Ectodermal cell (in vitro differentiated cells): ENCODE measurements at regions not wholly inside any gene's neighbourhood (a gene's known extent, or its start where the extent isn't known, plus 50 kb on each side); places are given as distances from the start of the nearest gene placed in this dataset.

Experiments
- H3K27ac ChIP-seq: 2 replicates; pipeline ENCODE4 v1.7.0; 2013; ENCODE audit warnings: mild to moderate bottlenecking, low read depth, low read length; ENCODE audit not compliant: insufficient read depth, poor library complexity, severe bottlenecking
- H3K27me3 ChIP-seq: 2 replicates; pipeline ENCODE4 v1.7.0; 2013; ENCODE audit warnings: mild to moderate bottlenecking, low read length; ENCODE audit not compliant: insufficient read depth, control insufficient read depth, poor library complexity, severe bottlenecking
- H3K36me3 ChIP-seq: one replicate; pipeline ENCODE4 v1.7.0; 2013; ENCODE audit warnings: low read length; ENCODE audit not compliant: control insufficient read depth, insufficient read depth
- H3K4me1 ChIP-seq: one replicate; pipeline ENCODE4 v1.7.0; 2013; ENCODE audit warnings: low read length; ENCODE audit not compliant: control insufficient read depth, insufficient read depth
- H3K4me3 ChIP-seq: 2 replicates; pipeline ENCODE4 v1.7.0; 2013; ENCODE audit warnings: low read depth, low read length, control low read depth; ENCODE audit not compliant: insufficient read depth
- H3K9me3 ChIP-seq: 2 replicates; pipeline ENCODE4 v1.7.0; 2013; ENCODE audit warnings: mild to moderate bottlenecking, low read length, moderate library complexity; ENCODE audit not compliant: control insufficient read depth
- WGBS, 2 experiments: methylation state at CpG; one replicate each; pipeline ENCODE4 v1.1.7; 2013; ENCODE audit warnings: missing lambda C conversion rate in 2 of 2; 5-methylcytosine and 5-hydroxymethylcytosine counted together

DNA sequence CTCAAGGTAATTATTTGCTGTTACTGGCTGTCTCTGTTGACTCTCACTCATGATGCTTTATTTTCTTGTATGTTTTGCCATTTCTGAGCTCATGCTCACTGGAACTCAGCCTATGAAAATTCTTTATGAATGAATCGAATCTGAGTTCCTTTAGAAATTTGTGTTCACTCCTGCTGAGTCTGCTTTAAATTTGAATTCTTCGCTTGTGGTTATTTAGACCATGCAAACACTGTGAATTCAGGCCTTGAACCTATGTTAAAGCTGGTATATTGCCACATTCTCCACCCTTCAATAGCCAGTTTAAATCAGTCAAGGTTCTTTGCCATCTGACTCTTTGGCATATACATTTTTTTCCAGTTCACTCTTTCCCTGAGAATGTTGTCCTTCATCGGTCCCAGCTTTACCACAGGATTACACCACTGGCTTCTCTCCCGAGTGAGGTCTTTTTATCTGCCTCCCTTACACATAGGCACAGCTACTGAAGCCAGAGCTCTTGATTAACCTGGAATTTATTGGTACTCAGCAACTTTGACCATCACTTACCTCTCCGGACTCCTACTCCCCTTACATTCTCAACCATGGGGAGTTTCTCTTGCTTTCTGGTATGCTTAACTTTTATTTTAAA lies 400.6 kb downstream of the VPS13C start:
- WGBS, 2 experiments: 84 to 85% methylated on average over 5 of the region's 5 CpGs
- Histone ChIP-seq H3K9me3 (no peaks in the 10 kb centered on the region), H3K36me3 (no peaks in the 10 kb centered on the region), H3K4me3 (no peak overlapping the region), H3K4me1 (peaks cover 4% of the 10 kb centered on the region), H3K27me3 (no peaks in the 10 kb centered on the region), H3K27ac (no peak overlapping the region)

DNA sequence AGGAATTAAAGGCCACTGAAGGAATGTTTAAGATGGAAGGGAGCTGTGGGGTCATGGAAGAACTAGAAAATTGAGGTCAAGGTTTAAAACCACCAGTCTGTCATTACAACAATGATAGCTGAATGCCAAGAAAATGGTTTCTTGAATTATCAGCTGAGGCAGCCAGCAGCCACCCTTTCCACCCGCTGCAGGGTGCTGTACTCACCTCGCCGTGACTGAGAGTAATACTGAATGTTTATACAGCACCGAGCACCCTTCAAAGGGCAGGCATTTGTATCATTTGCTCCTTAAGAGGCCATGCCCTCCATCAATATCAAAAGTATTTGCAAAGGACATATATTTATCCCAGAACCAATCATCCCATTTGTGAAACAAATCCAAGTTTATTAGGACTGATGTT lies 402.8 kb downstream of the VPS13C start:
- Histone ChIP-seq H3K4me1 (peaks cover 9% of the 10 kb centered on the region), H3K9me3 (no peaks in the 10 kb centered on the region), H3K27ac (no peak overlapping the region), H3K36me3 (no peaks in the 10 kb centered on the region), H3K4me3 (no peak overlapping the region), H3K27me3 (no peaks in the 10 kb centered on the region)
- 93 to 94% methylated on average over 4 of the region's 4 CpGs for WGBS, 2 experiments

DNA sequence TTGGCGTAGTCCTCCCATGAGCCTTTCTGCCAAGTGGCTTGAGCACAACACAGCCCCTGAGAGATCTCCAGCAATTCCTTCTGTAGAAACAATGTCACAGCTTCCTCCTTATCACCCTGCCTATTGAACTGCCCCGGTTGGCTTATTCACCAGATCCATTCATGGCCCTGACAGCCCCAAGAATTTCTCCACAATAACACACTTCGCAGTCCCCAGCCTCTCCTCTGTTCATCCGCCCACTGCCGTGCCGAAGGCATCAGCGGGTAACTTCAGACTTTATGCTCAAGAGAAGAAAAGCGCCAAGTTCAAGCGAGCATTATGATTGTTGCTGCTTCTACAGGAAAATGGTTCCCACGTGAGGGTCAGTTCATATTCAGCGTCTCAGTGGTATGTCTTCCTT lies 403.9 kb downstream of the VPS13C start:
- H3K4me3 ChIP-seq: no peak overlapping the region
- H3K27me3 ChIP-seq: no peaks in the 10 kb centered on the region
- WGBS, 2 experiments: 75 to 77% methylated on average over 11 of the region's 11 CpGs
- peaks cover 9% of the 10 kb centered on the region for H3K4me1 ChIP-seq
- no peaks in the 10 kb centered on the region for H3K9me3 ChIP-seq
- no peak overlapping the region for H3K27ac ChIP-seq
- no peaks in the 10 kb centered on the region for H3K36me3 ChIP-seq

DNA sequence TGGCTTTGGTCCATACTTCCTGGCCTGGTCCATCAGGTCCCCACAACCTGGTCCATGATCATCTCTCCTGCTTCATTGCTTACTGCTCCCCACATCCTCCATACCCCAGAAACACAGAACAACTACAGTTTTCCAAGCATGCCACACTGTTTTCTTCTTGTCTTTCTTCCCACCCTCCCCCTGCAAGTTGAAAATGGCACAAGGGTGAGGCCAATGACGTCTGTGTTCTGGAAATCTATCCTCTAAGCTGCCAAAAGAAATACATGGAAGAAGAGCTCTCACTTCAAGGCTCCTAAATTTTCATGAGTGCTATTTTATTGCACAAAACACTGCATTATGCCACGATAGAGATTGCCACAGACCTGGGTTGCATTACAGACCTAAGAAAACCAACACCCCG lies 404.4 kb downstream of the VPS13C start:
- Histone ChIP-seq H3K4me1 (peaks cover 9% of the 10 kb centered on the region), H3K4me3 (no peak overlapping the region), H3K27ac (no peak overlapping the region), H3K36me3 (no peaks in the 10 kb centered on the region), H3K27me3 (no peaks in the 10 kb centered on the region), H3K9me3 (no peaks in the 10 kb centered on the region)
- WGBS, 2 experiments: 87 to 92% methylated on average over 3 of the region's 3 CpGs

DNA sequence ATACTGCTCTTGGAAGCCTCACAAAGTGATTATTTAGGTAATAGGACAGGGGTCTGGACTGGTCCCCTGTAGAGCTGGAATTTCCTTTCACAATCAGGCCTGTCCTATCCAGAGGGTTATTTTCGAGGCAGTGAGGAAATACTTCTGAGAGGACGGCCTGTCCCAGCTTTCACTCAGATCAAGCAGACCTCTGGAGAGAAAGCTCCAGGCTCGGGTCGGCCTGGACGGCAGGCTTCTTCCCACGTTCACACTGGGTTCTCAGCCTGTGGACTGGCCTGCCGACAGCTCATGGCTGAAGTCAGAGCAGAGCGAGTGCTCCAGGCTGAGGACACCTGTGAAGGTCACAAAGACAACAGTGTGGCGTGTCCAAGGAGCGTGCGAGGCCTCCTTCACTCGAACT lies 405.3 kb downstream of the VPS13C start:
- Histone ChIP-seq H3K9me3 (no peaks in the 10 kb centered on the region), H3K27me3 (no peaks in the 10 kb centered on the region), H3K27ac (no peak overlapping the region), H3K4me1 (peaks cover 9% of the 10 kb centered on the region), H3K36me3 (no peaks in the 10 kb centered on the region), H3K4me3 (no peak overlapping the region)
- 85% methylated on average over 12 of the region's 12 CpGs for WGBS, 2 experiments

DNA sequence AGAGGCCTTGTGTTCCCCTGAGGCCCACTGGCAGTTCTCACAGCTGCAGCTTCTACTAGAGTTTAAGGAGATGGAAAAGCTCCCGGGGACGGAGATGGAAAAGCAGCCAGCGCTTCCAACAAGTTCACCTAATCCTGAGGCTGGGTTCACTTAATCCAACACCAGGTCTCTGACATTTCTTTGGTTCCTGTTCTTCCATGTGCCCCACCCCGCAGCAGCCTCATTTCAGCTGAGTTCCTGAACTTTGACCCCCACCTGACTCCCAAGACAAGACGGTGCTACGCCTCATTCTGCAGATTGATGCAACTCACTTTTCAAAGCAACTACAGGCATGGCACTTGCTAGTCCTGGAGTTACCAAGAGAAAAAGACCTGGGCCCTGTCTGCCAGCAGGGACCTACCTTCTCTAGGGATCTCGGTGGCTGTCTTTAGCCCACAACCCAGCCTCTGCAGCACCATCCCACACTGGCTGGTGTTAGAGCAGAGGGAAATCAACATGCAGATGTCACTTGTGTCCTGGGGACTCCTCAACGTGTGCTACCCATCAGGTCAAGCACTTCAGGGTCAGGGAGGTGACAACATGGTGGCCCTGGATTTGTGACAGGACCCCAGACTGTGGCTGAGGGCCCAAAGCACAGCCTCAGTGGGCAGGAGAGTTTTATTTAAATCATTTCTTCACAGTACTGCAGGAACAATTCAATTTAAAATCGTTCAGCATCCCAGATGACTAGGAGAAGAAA lies 406.1 kb downstream of the VPS13C start:
- 87 to 89% methylated on average over 9 of the region's 9 CpGs for WGBS, 2 experiments
- H3K36me3 ChIP-seq: no peaks in the 10 kb centered on the region
- H3K9me3 ChIP-seq: no peaks in the 10 kb centered on the region
- H3K27ac ChIP-seq: no peak overlapping the region
- peaks cover 9% of the 10 kb centered on the region for H3K4me1 ChIP-seq
- H3K4me3 ChIP-seq: no peak overlapping the region
- H3K27me3 ChIP-seq: no peaks in the 10 kb centered on the region

DNA sequence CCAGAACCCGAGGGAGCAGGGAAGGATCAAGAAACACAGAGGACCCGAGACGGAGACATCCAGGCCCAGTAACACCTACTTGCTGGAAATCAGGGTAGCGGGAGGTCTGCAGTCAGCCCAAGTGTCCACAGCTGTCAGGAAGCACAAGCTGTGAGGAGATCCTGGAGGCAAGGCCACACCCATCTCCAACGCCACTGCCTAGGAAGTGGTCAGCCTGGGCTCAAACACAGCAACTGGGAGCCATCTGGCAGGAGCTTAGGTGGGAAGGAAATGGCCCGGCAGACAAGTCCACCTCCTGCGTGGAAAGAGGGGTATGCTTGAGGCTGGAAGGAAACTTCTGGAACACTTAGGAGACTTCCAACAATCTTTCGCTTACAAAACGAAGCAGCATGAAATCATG lies 407.1 kb downstream of the VPS13C start:
- WGBS, 2 experiments: 89 to 90% methylated on average over 9 of the region's 9 CpGs
- H3K27me3 ChIP-seq: no peaks in the 10 kb centered on the region
- H3K4me3 ChIP-seq: no peak overlapping the region
- no peak overlapping the region for H3K27ac ChIP-seq
- peaks cover 9% of the 10 kb centered on the region for H3K4me1 ChIP-seq
- H3K9me3 ChIP-seq: no peaks in the 10 kb centered on the region
- H3K36me3 ChIP-seq: no peaks in the 10 kb centered on the region

DNA sequence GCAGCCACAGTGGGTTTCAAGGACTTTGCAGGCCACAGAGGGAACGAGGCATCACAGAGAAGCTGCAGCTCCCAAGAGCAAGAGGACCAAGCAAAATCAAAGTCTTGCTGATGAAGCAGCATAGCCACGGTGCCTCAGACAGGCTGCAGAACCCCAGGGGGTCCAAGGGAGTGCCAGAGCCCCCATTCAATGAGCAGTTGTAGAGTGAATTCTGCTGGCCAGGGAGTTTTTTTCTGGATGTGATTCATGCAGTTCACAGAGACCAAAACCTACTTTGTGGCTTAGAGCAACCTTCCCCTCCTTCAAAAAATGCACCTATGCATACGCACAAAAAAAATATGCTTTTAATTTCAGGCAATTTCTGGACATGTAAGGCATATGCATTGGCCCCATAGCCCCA lies 409.0 kb downstream of the VPS13C start:
- no peak overlapping the region for H3K27ac ChIP-seq
- peaks cover 9% of the 10 kb centered on the region for H3K4me1 ChIP-seq
- no peak overlapping the region for H3K4me3 ChIP-seq
- H3K27me3 ChIP-seq: no peaks in the 10 kb centered on the region
- WGBS, 2 experiments: 54 to 63% methylated on average over 3 of the region's 3 CpGs
- no peaks in the 10 kb centered on the region for H3K9me3 ChIP-seq
- no peaks in the 10 kb centered on the region for H3K36me3 ChIP-seq

DNA sequence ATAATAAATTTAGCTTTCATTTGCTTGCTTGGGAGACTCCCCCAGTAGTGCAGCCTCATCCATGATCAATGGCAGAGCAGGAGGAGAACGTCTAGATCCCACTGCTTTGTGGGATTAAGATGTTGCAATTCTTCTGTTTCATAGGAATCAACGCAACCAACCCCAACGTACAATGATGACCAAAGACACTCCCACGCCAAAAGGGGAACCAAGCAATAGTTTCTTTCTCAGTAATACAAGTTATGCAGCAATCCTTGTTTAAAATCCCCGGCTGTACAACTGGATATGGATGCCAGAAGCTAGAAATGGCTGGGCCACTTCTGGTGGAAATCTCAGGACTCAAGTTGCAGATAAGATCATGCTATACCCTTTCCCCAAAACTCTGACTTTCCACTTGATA lies 411.2 kb downstream of the VPS13C start:
- H3K36me3 ChIP-seq: no peaks in the 10 kb centered on the region
- WGBS, 2 experiments: 93 to 95% methylated on average over 5 of the region's 5 CpGs
- H3K27ac ChIP-seq: no peak overlapping the region
- no peaks in the 10 kb centered on the region for H3K27me3 ChIP-seq
- H3K4me3 ChIP-seq: no peak overlapping the region
- H3K9me3 ChIP-seq: no peaks in the 10 kb centered on the region
- peaks cover 4% of the 10 kb centered on the region for H3K4me1 ChIP-seq

DNA sequence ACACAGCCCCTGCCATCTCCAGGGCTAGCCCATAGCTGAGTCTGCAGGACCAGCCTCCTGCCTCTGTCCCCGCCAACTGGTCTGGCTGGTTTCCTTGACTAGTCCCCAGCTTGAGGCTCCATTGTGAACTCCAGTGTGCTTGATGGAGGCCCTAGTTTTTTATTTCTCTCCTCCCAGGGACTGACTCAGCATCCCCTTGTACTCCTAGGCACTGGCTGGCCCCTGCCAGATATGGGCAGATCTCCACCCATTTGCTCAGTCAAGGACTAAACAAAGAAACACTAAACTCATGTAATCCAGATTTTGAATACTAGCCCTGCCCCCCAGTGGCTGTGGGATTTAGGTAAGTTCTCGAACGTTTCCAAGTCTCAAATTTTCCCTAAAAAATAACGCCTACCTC lies 415.4 kb upstream of the RORA start:
- H3K9me3 ChIP-seq: no peaks in the 10 kb centered on the region
- peaks cover 8% of the 10 kb centered on the region for H3K4me1 ChIP-seq
- no peak overlapping the region for H3K27ac ChIP-seq
- WGBS, 2 experiments: 81 to 84% methylated on average over 4 of the region's 4 CpGs
- no peaks in the 10 kb centered on the region for H3K36me3 ChIP-seq
- no peaks in the 10 kb centered on the region for H3K27me3 ChIP-seq
- no peak overlapping the region for H3K4me3 ChIP-seq
